EL (cell line): ENCODE measurements at regions not wholly inside any gene's neighbourhood (a gene's known extent, or its start where the extent isn't known, plus 50 kb on each side); places are given as distances from the start of the nearest gene placed in this dataset.
"Not testable (repeated sequence)": the region's sequence is repeated elsewhere in the genome, so short reads cannot be mapped to it uniquely, and the experiment has no call there.

ENCODE experiments used
- DNase-seq: peaks from one replicate; pipeline ENCODE4 v3.0.0-alpha.2; 2016

GRCh38 chr16:60646631-60647030 lies 1389.6 kb downstream of the CDH8 start:
- no peak for DNase-seq

- no peak for DNase-seq
Observed at GRCh38 chr16:60645541-60645940, 1390.7 kb downstream of the CDH8 start.

- no peak for DNase-seq
Observed at GRCh38 chr16:60642956-60643355, 1393.3 kb downstream of the CDH8 start.

GRCh38 chr16:60641067-60641665 lies 1395.1 kb downstream of the CDH8 start:
- no peak for DNase-seq

- DNase-seq = no peak
Observed at GRCh38 chr16:60640038-60640437, 1396.2 kb downstream of the CDH8 start.

GRCh38 chr16:60636636-60637035 lies 1399.6 kb downstream of the CDH8 start:
- not testable (repeated sequence) for DNase-seq

- no peak for DNase-seq
Observed at GRCh38 chr16:60636117-60636516, 1400.1 kb downstream of the CDH8 start.

GRCh38 chr16:60635548-60635947 lies 1400.7 kb downstream of the CDH8 start:
- DNase-seq = no peak

- DNase-seq = no peak
Observed at GRCh38 chr16:60611844-60612243, 1424.4 kb downstream of the CDH8 start.

GRCh38 chr16:60608971-60609370 lies 1427.3 kb downstream of the CDH8 start:
- no peak for DNase-seq

GRCh38 chr16:60605652-60606051 lies 1430.6 kb downstream of the CDH8 start:
- DNase-seq = not testable (repeated sequence)

- DNase-seq = no peak
Observed at GRCh38 chr16:60605176-60605575, 1431.1 kb downstream of the CDH8 start.

GRCh38 chr16:60586493-60586892 lies 1449.7 kb downstream of the CDH8 start:
- DNase-seq = no peak

- no peak for DNase-seq
Observed at GRCh38 chr16:60582528-60582927, 1453.7 kb downstream of the CDH8 start.

- DNase-seq = no peak
Observed at GRCh38 chr16:60566901-60567300, 1469.3 kb downstream of the CDH8 start.

GRCh38 chr16:60564588-60564987 lies 1471.7 kb downstream of the CDH8 start:
- no peak for DNase-seq

- DNase-seq = no peak
Observed at GRCh38 chr16:60563166-60563565, 1473.1 kb downstream of the CDH8 start.

- no peak for DNase-seq
Observed at GRCh38 chr16:60558936-60559335, 1477.3 kb downstream of the CDH8 start.

GRCh38 chr16:60553090-60553757 lies 1483.0 kb downstream of the CDH8 start:
- DNase-seq = no peak

GRCh38 chr16:60541535-60541934 lies 1494.7 kb downstream of the CDH8 start:
- no peak for DNase-seq

- peak; percentile 0 for DNase-seq
Observed at GRCh38 chr16:60510941-60511340, 1525.3 kb downstream of the CDH8 start.

- no peak for DNase-seq
Observed at GRCh38 chr16:60510208-60510607, 1526.0 kb downstream of the CDH8 start.

- no peak for DNase-seq
Observed at GRCh38 chr16:60491273-60491672, 1545.0 kb downstream of the CDH8 start.

GRCh38 chr16:60485872-60486489 lies 1550.3 kb downstream of the CDH8 start:
- no peak for DNase-seq
